GM04503 (cell line): ENCODE measurements at regions not wholly inside any gene's neighbourhood (a gene's known extent, or its start where the extent isn't known, plus 50 kb on each side); places are given as distances from the start of the nearest gene placed in this dataset.
A peak's percentile ranks its signal among the peaks of the same experiment; 100 is the strongest.

Experiments
- DNase-seq: peaks from one replicate; pipeline ENCODE4 v3.0.0-alpha.2; 2012; ENCODE audit warnings: low read depth

DNA sequence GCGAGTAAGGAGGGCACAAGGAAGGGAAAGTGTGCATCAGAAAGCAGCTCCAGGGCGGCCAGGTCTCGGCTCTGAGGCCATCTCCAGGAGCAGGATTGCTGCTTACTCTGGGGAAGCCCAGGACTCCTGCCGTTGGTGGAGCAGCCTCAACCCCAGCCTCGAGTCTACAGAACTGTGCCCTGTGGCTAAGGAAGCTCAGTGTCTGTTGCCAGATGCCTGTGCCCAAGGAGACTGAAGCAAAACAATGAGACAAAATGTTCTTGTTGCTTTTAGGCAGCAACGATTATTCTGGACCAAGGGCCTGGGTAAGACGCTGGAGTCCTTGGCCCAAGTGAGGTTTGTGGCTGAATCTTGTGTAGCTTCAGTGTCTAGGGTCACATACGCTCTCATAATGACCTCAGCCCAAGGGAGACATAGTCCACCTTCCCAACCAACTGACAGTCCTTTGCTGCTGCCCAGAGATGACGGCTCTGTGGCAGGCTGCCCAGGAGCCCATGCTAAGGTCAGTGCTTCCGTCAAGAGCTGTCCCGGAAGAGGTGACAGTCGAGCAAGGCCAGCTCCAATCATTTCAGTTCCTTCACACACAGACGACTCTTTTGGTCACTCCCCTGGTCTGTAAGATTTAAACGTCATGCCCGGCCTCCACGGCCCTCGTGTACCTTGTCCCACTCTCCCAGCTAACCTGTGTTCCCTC is 223.8 kb downstream of the TTC32 start:
- DNase-seq = no peak

DNA sequence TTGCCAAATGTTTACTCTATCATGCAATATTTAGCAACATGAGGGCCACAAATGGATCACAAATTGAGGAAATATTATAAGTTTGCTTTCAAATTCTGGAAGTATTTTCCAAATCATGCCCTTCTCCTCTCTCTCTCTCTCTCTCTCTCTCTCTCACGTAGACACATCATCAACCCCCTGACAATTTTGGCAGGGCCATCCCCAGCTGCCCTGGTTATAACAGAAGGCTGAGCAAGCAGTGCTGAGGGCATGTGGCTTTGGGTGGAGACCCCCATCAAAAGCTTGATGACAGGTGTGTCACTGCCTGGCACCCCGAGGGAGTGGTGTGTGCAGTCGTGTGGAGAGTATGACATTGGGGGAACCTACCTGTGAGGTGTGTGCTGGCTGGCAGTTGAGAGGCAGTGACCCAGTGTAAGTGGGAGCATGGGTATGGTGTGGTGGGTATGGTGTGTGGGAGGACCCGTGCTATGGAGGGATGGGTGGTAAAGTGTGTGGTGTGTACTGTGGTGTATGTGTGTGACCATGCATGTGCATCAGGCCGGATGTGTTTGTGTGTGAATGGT is 224.5 kb downstream of the TTC32 start:
- DNase-seq = no peak

DNA sequence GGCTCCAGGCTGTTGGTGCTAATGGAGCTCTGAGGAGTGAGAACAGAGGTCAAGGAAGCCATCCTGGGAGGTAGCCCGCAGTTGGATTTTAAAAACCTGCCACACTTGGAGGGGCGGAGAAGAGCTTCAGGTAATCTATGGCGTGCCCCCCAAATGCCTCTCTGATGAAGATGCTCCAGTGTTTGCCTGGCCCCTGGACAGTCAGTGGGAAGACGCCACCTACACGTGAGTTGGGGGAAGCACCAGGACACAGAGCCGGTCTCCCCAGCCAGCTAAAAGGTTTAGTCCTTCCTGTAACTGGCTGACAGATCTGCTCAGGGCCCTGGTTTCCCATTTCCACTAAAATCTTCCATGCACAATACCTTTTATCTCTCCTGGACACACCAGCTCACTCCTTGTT is 225.0 kb downstream of the TTC32 start:
- no peak for DNase-seq

DNA sequence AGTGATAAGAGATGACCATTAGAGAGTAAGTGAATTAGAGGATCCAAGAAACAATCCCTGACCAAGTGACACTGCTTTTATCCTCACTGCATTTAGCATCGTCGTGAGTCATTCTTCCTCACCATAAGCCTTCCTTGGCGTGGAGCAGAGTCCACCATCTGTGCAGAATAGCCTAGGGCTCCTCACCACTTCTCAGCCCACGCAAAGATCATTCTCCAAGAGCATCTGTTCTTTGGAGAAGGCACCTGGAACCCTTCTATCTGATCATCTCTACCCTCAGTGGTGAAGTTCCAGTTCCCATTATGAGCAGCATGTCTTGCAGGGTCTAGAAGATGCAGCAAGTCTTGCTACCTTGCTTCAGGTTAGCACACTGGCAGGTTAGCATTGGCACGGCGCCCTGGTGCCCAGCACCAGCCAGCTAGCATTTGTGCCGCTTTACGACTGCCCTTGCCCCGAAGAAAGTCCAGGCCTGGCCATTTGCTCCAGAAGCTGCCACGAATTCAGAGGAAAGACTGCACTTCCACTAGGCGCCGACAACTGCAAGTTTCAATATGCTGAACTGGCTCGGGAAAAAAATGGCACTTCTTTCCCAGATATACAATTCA is 225.8 kb downstream of the TTC32 start:
- peak; percentile 49 for DNase-seq

DNA sequence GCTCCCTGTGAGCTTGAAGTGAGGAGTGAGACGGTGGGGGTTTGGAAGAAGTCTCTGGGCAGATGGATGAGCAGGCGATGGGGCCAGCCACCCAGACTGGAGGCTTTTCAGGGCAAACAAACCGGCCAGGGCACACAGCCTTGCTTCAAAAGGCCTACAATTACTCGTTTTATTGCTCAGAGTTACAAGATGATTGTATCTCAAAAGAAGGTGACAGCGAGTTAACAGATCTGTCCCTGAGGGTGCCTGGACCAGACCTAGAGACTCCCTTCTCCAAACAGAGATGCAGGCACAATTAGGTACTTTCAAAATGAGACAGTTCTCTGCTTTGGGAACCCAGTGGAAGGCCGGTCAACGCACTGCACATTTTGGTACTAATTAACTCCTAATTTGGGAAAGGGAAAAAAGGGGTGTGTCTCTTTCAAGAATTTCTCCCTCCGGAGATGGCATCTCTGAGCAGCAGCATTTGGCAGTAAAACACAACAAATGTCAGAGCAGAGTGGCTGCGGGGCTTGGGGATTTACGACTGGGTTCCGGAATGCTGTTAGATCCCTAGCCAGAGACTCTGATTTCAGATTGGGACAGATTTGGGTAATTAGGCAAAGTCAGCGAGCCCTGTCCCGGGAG is 226.7 kb downstream of the TTC32 start:
- DNase-seq = peak; percentile 16

DNA sequence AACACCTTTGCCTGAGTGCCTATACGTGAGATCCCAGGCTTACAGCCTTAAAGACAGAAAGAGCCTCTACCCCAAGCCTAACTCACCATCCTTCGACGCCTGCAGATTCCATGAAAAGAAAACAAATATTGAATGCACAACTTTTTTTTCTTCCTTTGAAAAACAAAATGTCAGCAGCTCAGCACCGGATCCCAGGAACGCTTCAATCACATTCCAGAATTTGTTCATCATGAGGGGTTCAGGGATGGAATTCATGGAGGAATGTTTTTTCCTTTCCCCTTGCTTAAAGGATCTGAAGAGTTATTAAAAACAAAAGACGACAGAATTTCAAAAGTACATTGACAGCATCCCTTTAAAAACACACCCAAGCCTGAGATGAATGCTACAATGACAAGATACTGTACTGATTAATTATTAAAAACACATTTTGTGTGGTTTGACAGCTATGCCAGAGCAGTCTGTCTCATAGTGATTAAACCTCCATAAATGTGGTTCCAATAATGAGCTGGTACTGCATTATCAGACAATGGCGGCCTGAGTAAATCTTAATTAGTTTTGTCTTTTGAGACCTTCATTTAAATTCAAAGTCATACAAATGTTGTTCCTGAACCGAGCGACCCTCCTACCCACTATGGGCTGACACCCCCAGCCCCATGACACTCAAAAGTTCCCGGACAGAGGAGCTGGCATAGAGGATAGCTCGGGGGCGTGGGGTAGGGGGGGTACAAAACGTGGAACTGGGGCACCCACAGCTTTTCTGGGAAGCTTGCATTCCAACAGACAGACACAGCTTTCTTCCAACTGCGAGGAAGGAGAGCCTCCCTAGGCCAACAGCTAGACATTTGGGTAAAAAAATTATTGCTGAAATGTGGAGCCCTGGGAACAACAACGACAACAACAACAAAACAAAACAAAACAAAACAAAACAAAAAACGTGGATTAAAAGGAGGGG is 227.5 kb downstream of the TTC32 start:
- no peak for DNase-seq

DNA sequence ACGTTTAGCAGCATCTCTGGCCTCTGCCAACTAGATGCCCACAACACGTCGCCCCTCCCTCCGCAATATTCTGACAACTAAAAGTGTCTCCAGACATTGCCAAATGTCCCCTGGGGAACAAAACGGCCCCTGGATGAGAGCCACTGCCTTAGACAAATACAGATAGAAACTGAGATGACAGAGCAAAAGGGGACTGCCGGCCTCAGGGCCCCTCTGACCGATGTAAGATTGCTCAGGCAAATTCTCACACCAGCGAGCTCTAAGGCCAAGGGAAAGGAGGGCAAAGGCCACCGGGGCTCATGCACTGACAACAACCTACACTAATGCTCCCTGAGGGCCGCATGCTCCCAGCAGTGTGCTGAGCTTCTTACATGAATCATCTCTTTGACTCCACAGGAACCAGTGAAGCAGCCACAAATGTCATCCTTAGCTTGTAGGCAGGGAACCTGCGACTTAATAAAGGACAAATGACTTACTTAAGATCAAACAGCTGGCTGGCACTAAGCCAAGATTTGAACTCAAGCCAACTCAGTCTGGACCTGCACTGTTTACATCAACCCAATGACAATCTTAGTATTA is 228.5 kb downstream of the TTC32 start:
- DNase-seq = no peak

DNA sequence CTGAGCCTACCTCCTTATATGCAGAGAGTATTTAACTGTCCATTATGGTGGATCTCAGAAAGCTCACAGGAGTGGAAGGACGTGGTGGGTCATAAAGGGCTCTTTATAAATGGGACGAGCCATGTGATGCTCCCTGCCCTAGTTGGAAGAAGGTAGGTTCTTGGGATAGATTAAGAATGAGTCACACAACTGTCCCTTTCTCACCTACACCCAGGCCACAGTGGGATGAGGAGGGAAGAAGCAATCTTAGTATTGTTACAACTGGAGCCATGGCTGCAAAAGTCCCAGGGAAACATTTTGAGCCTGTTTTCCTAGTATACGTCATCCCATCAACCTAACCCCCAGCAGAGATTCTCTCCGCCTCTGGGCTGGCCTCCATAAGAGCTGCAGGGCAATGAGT is 229.9 kb downstream of the TTC32 start:
- DNase-seq = no peak

DNA sequence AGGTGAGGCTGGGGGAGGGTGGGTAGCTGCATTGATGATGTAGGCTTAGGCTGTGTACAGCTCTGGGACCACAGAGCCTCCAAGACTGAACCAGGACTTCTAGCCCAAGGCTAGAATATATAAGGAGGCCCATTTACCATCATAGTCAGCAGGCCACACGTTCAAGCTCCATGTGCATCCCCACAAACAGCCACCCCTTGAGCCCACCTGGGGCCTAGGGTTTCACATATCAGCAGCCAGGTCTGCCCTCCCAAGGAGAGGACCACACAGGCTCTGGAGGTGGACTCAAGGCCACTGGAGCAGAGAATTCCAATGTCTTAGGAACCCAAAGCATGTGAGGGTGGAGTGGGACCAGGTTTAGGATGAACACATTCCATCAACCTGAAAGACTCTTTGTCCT is 230.5 kb downstream of the TTC32 start:
- DNase-seq = no peak

DNA sequence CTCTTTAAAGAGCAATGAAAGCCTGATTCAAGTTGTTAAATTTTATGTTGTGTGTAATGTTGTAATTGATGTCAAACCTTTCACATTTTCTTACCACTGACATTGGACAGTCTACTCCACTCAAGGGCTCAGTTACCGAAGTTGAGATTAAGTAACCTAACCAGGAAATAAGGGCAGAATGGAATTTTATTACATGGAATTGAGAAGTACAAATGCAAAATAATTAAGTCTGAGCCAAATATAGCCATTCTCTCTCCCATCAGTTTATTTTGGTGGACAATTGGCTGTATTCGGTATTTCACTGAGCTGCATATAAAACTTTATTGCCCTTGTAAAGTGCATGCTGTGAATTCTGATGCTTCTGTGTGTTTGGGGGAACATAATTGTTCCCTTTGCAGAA is 231.5 kb downstream of the TTC32 start:
- no peak for DNase-seq

DNA sequence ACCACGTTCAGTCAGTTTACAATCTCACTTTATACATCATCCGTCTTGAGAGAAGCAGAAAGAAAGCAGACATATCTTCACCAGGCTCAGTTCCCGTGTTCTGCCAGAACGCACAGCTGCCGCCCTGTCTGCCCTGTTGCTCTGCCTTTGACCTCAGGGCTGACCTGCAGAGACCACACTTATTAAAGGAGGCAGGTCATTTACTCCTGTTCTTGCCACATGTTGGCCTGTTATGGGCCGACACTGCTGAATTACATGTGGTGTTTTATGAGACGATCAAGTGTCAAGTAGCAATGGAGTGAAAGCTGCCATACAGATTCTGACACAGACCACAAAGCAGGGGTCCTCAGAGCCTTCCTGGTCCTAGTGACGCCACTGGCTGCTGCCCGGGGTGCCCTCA is 232.2 kb downstream of the TTC32 start:
- no peak for DNase-seq

DNA sequence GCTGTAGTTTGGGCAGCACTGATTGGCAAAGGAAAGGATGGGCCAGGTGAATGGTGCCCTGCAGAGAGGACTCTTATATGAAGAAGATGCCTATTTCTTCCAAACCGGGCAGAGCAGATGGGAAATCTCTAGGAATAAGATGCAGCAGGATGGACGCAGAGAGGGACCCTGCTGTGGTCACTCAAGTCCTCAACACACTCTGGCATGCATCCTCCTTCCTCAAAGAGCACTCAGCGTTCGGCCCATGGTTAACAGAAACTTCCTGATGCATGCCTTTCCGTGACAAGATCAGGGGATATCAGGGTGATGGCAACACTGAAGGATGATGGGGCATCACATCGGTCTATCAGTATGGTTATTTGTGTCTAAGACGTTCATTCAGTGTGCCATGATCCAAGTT is 232.7 kb downstream of the TTC32 start:
- DNase-seq = no peak

DNA sequence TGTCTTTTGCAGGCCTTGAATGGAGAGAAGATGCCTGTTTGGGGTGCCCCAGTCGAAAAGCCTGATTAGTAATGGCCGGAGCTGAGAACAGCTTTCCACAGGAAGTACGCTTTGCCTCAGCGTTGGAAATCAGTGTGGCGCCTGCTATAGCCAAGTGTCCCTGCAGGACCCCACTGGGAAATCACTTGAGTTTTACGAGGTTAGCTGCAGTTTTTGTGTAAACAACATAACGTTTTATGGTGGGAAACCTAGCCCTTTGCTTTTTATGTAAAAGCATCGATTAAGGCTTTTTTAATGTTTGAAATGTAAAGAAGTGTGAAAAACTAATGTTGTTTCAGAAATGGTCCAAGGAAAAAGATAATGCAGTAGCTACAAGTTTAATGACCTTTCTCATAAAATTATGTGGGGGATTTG is 234.2 kb downstream of the TTC32 start:
- no peak for DNase-seq

DNA sequence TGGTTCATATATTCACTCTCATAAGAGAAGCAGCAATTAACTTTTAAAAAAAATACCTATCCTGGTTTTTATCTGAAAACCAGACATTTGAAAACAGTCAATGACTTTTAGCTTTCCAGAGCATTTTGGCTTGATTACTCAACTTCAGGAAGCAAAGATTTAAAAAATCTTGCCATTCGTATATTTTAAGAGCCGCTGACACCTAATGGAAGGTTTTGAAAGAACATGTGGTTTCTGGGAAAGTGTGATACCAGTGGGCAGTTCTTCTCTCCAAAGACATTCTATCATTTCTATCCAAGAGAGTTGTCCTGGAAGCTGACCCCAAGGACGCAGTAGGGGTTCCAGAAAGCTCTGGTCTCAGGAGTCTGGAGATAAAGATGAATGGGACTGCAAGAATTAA is 234.7 kb downstream of the TTC32 start:
- DNase-seq = no peak

DNA sequence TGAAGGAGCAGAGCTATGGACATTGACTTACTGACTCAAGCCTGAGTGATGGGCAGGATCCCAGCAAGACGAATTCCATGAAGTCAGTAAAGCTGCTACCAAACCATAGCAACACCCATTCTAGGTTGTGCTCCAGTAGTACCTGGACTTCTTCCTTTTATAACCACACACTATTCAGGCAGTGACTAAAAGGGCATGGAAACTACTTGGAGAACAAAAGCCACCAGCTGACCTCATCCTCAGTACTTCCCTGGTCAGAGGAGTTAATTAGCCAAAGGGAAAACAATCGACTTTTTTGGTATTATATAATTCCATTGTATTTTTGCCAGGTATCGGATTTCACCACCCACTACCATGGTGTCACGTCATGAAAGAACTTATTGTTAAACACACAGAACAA is 237.1 kb downstream of the TTC32 start:
- DNase-seq = no peak

DNA sequence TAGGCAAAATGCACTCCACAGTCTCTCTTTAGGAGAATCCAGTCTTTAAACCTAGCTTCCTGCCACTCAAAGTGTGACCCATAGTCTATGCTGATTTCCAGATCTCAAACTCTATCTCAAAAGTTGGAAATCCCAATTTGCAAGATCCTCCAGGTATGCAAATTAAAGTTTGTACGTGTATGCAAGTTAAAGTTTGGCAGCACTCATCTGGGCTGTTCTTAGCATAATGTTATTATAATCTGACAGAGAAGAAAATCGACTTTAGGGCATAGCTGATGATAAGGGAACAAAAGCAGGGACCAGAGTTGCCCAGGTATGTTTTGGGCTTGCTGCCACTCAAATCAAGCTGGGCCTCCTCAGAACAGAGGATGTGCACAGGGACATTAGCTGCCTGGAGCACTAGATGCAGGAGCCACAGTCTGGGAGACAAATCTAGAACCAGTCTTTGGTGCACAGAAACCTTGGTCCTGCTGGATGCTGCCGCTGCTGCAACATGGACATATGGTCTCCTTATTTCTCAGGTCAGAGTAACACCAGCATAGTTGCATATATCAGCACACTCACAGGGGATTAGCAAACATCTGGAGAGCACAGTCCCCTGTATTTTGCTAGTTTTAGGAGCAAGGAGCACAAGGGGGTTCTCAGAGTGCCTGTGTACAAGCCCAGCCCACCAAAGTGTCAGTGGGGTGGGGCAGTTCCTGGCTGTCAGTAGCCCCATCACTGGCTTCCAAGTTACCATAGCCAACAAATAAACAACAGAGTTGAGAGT is 242.6 kb downstream of the TTC32 start:
- DNase-seq = no peak

DNA sequence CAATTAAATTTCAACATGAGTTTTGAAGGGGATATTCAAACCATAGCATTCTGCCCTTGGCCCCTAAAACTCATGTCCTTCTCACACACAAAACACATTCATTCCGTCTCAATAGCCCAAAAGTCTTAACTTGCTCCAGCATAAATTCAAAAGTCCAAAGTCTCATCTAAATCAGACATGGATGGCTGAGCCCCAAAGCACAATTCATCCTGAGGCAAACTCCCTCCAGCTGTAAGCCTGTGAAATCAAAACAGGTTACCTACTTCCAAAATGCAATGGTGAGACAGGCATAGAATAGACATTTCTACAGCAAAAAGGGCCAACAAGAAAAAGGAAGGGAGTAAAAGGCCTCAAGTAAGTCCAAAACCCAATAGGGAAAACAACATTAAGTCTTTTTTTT is 245.8 kb downstream of the TTC32 start:
- no peak for DNase-seq

DNA sequence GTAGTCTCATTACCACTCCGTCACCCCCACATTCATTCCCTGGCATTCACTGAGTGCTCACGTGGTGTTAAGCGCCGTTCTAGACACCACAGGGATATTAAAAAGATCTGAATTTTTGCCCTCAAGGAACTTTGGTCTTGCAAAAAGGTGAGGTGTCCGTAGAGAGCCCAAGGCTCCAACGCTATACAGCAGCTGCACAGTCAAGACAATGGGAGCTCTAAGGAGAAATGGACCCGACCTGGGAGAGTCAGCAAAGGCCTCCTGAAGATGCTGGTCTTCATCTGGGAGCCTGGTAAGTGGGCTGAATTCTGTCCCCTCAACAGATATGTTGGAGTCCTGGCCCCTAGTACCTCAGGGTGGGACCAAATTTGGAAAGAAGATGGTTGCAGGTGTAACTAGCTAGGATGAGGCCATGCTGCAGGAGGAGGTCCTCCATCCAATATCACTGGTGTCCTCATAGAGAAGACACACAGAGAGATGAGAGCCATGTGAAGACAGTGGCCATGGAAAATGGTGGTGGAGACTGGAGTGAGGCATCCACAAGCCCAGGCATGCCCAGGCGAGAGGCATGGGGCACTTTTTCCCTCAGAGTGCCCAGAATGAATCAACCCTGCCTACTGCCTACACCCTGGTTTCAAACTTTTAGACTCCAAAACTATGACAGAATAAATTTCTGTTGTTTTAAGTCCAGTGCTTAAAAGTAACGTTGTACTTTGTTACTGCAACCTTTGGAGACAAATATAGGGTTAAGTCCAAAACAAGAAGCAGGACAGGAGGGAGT is 247.3 kb downstream of the TTC32 start:
- no peak for DNase-seq

DNA sequence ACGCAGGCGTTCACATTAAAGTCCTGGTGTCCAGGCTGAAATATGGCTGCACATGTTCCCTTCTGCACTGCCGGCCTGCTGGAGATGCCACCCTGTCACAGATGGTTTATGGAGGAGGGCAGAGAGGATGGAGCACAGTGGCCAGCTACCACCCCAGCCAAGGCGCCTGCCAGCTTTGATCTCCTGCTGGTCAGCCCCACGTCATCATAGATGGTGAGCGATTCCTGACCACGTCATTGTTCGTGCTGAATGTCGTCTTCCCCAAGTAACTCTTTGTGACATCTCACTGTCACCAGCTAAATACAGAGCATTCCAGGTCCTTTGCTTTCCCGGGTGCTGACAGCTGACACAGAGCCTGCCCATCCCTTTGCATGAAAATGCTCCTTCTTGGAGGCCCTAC is 248.3 kb downstream of the TTC32 start:
- no peak for DNase-seq

DNA sequence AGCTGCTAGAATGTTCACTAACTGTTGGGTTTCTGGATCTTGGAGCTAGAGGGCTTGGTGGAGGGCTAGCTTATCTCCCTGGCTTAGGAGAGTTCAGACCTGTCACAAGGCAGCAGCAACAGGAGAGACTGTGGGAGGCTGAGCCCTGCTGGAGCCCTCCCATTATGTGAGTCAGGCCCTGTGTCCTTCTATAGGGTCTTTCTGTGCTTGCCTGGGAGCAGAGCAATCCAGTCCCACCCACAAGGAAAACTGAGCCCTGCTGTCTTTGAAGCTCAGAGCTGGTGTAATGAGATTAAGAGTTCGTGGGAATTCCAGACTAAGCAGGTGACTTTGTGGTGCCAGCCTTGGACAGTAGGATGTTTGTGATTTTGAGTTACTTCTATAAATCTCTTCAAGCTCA is 249.0 kb downstream of the TTC32 start:
- DNase-seq = no peak
